GM23338 (cell line): ENCODE measurements at regions not wholly inside any gene's neighbourhood (a gene's known extent, or its start where the extent isn't known, plus 50 kb on each side); places are given as distances from the start of the nearest gene placed in this dataset.

Experiments used
- ATAC-seq: fragments of 200-7000 bp; cut with Tn5 transposase; 3 replicates; pipeline ENCODE4 v1.9.1; 2020
- DNase-seq: peaks from one replicate; pipeline ENCODE4 v3.0.0-alpha.2; 2015; ENCODE audit warnings: low spot score
- H2AFZ ChIP-seq: fragments of 200-600 bp; sonication (generic); 2 replicates; pipeline ENCODE4 v1.8.0; 2016; ENCODE audit warnings: antibody characterized with exemption, mild to moderate bottlenecking, moderate library complexity
- H3F3A ChIP-seq: fragments of 200-600 bp; sonication (generic); replicated peaks from 2 replicates; pipeline ENCODE4 v1.8.0; 2017; ENCODE audit warnings: antibody characterized with exemption, mixed run types, low read depth
- H3K27ac ChIP-seq: fragments of 200-600 bp; sonication (generic); 2 replicates; pipeline ENCODE4 v1.6.1; 2016; ENCODE audit warnings: low read depth
- H3K27me3 ChIP-seq: fragments of 200-600 bp; sonication (generic); 2 replicates; pipeline ENCODE4 v1.8.0; 2016; ENCODE audit warnings: mild to moderate bottlenecking, mixed run types, moderate library complexity; ENCODE audit not compliant: insufficient read depth
- H3K36me3 ChIP-seq: fragments of 200-600 bp; sonication (generic); 2 replicates; pipeline ENCODE4 v1.8.0; 2016; ENCODE audit warnings: mild to moderate bottlenecking; ENCODE audit not compliant: insufficient read depth
- H3K4me1 ChIP-seq: fragments of 200-600 bp; sonication (generic); 2 replicates; pipeline ENCODE4 v1.8.0; 2016; ENCODE audit warnings: mild to moderate bottlenecking, moderate library complexity; ENCODE audit not compliant: insufficient read depth
- H3K4me2 ChIP-seq: fragments of 200-600 bp; sonication (generic); 2 replicates; pipeline ENCODE4 v1.7.1; 2017; ENCODE audit warnings: mixed run types
- H3K4me3 ChIP-seq: fragments of 200-600 bp; sonication (generic); 2 replicates; pipeline ENCODE4 v1.6.1; 2016; ENCODE audit warnings: mixed run types
- H3K79me2 ChIP-seq: fragments of 200-600 bp; sonication (generic); replicated peaks from 2 replicates; pipeline ENCODE4 v1.8.0; 2017; ENCODE audit warnings: mild to moderate bottlenecking; ENCODE audit not compliant: insufficient read depth
- H3K9me2 ChIP-seq: fragments of 200-600 bp; sonication (generic); 2 replicates; pipeline ENCODE4 v1.8.0; 2017; ENCODE audit not compliant: insufficient read depth
- H4K20me1 ChIP-seq: fragments of 200-600 bp; sonication (generic); replicated peaks from 2 replicates; pipeline ENCODE4 v1.8.0; 2017; ENCODE audit warnings: mild to moderate bottlenecking; ENCODE audit not compliant: insufficient read depth
- H3K27ac Mint-ChIP-seq: 2 replicates; pipeline ENCODE4 v1.8.0; 2020; ENCODE audit warnings: inconsistent platforms, mild to moderate bottlenecking, moderate library complexity, mixed read lengths
- H3K27me3 Mint-ChIP-seq: 3 replicates; pipeline ENCODE4 v1.8.0; 2022; ENCODE audit warnings: low read depth, mild to moderate bottlenecking, moderate library complexity, mixed read lengths, inconsistent platforms; ENCODE audit not compliant: insufficient read depth, poor library complexity
- H3K36me3 Mint-ChIP-seq: 3 replicates; pipeline ENCODE4 v1.8.0; 2021; ENCODE audit warnings: low read depth, mild to moderate bottlenecking, inconsistent platforms, moderate library complexity, mixed read lengths
- H3K4me1 Mint-ChIP-seq: 3 replicates; pipeline ENCODE4 v1.8.0; 2020; ENCODE audit warnings: mild to moderate bottlenecking, inconsistent platforms, mixed read lengths
- H3K4me3 Mint-ChIP-seq: 3 replicates; pipeline ENCODE4 v1.8.0; 2021; ENCODE audit warnings: moderate library complexity, mild to moderate bottlenecking, inconsistent platforms, mixed read lengths
- H3K9me3 Mint-ChIP-seq: 3 replicates; pipeline ENCODE4 v1.8.0; 2020; ENCODE audit warnings: moderate library complexity, mild to moderate bottlenecking, inconsistent platforms, mixed read lengths
- CREB1 ChIP-seq: fragments of 250-450 bp; sonication (Bioruptor Pico); IDR thresholded peaks from 2 replicates; pipeline ENCODE4 v1.5.0; 2020; ENCODE audit warnings: low read depth, mild to moderate bottlenecking, moderate library complexity
- CTCF ChIP-seq, 2 experiments: fragments of 200-600 bp in 1 of 2; sonication (generic) in 1 of 2; conservative IDR thresholded peaks; 2 replicates each; pipeline versions ENCODE4 v1.5.1 to v1.6.1; 2016 to 2017; ENCODE audit warnings: antibody characterized with exemption in 2 of 2, low read depth in 2 of 2, mild to moderate bottlenecking in 2 of 2, moderate library complexity in 1 of 2
- ETS1 ChIP-seq: IDR thresholded peaks from 2 replicates; pipeline ENCODE4 v1.6.1; 2016; ENCODE audit warnings: antibody characterized with exemption
- EZH2 ChIP-seq: fragments of 200-600 bp; sonication (generic); IDR thresholded peaks from one replicate; pipeline ENCODE4 v1.8.0; 2017; ENCODE audit warnings: antibody characterized with exemption, mild to moderate bottlenecking, low read depth; ENCODE audit not compliant: unreplicated experiment
- EZH2phosphoT487 ChIP-seq: fragments of 200-600 bp; sonication (generic); IDR thresholded peaks from one replicate; pipeline ENCODE4 v1.8.1; 2018; ENCODE audit warnings: antibody characterized with exemption; ENCODE audit not compliant: unreplicated experiment
- JUNB ChIP-seq: IDR thresholded peaks from one replicate; pipeline ENCODE4 v1.6.1; 2016; ENCODE audit warnings: antibody characterized with exemption; ENCODE audit not compliant: unreplicated experiment
- NANOG ChIP-seq: IDR thresholded peaks from 2 replicates; pipeline ENCODE4 v1.6.1; 2016; ENCODE audit warnings: antibody characterized with exemption, borderline replicate concordance
- POLR2AphosphoS5 ChIP-seq: IDR thresholded peaks from 2 replicates; pipeline ENCODE4 v1.6.1; 2016; ENCODE audit warnings: antibody characterized with exemption, low read depth
- REST ChIP-seq: IDR thresholded peaks from one replicate; pipeline ENCODE4 v1.6.1; 2018; ENCODE audit warnings: antibody characterized with exemption; ENCODE audit not compliant: unreplicated experiment
- STAT1 ChIP-seq: IDR thresholded peaks from one replicate; pipeline ENCODE4 v1.6.1; 2016; ENCODE audit warnings: antibody characterized with exemption; ENCODE audit not compliant: unreplicated experiment
- ZNF114 ChIP-seq: fragments of 250-450 bp; sonication (Bioruptor Pico); IDR thresholded peaks from 2 replicates; pipeline ENCODE4 v1.5.0; 2020; ENCODE audit warnings: mild to moderate bottlenecking, moderate library complexity
- ZNF331 ChIP-seq: fragments of 250-450 bp; sonication (Bioruptor Pico); IDR thresholded peaks from 2 replicates; pipeline ENCODE4 v1.5.0; 2020; ENCODE audit warnings: low read depth, mild to moderate bottlenecking, moderate library complexity
- ZNF462 ChIP-seq: fragments of 250-450 bp; sonication (Bioruptor Pico); IDR thresholded peaks from 2 replicates; pipeline ENCODE4 v1.5.0; 2020; ENCODE audit warnings: mild to moderate bottlenecking, moderate library complexity

GRCh38 chr16:85312174-85312573 lies 199.9 kb upstream of the CIBAR2 start:
- H3K79me2 ChIP-seq, result 0 out of 2 replicates have a peak, but pooled peaks cover 5% of the 10 kb centered on the region
- H3K27ac Mint-ChIP-seq, result no peak overlapping the region
- no peak for TF ChIP-seq CREB1 (CRISPR knock-in tag)
- no peak for TF ChIP-seq EZH2phosphoT487
- no peak for TF ChIP-seq REST
- TF ChIP-seq STAT1, result no peak
- no peak for TF ChIP-seq JUNB
- no peak for TF ChIP-seq CTCF (conservative IDR thresholded peaks at IDR 0.05; ENCODE audit: low read depth in 2 of 2)
- no peak for TF ChIP-seq POLR2AphosphoS5
- no peak for TF ChIP-seq ZNF114 (CRISPR knock-in tag)
- no peak for TF ChIP-seq NANOG
- no peak for TF ChIP-seq ZNF331 (CRISPR knock-in tag)
- TF ChIP-seq EZH2, result no peak
- no peak for TF ChIP-seq ETS1
- no peak for TF ChIP-seq ZNF462 (CRISPR knock-in tag)
- no peak overlapping the region for H3K4me3 ChIP-seq
- H4K20me1 ChIP-seq, result peaks cover 3% of the 10 kb centered on the region; the same call in 1 of the 2 replicates
- no peaks in the 10 kb centered on the region; the same call in 2 of the 3 replicates for H3K9me3 Mint-ChIP-seq
- no peaks in the 10 kb centered on the region for H3K36me3 ChIP-seq
- H3F3A ChIP-seq, result no peaks in the 10 kb centered on the region; the same call in none of the 2 replicates
- H3K4me1 Mint-ChIP-seq, result peaks cover 71% of the 10 kb centered on the region
- H3K4me3 Mint-ChIP-seq, result peak overlapping the region; percentile 26; the same call in 1 of the 3 replicates
- ATAC-seq (no peak), DNase-seq (no peak)
- no peaks in the 10 kb centered on the region for H3K27me3 ChIP-seq
- peaks cover 22% of the 10 kb centered on the region for H3K27me3 Mint-ChIP-seq
- no peak overlapping the region for H3K27ac ChIP-seq
- peaks cover 5% of the 10 kb centered on the region; the same call in 1 of the 3 replicates for H3K36me3 Mint-ChIP-seq
- H3K4me1 ChIP-seq, result peaks cover 37% of the 10 kb centered on the region
- H2AFZ ChIP-seq, result no peak overlapping the region
- no peaks in the 10 kb centered on the region for H3K9me2 ChIP-seq
- H3K4me2 ChIP-seq, result 0 out of 2 replicates have a peak overlapping the region, but pooled peaks have one; percentile 16
